ENCODE measurements at regions not wholly inside any gene's neighbourhood (a gene's known extent, or its start where the extent isn't known, plus 50 kb on each side); places are given as distances from the start of the nearest gene placed in this dataset.
A peak's percentile ranks its signal among the peaks of the same experiment; 100 is the strongest.
"Not testable (repeated sequence)": the region's sequence is repeated elsewhere in the genome, so short reads cannot be mapped to it uniquely, and the experiment has no call there.

DNA sequence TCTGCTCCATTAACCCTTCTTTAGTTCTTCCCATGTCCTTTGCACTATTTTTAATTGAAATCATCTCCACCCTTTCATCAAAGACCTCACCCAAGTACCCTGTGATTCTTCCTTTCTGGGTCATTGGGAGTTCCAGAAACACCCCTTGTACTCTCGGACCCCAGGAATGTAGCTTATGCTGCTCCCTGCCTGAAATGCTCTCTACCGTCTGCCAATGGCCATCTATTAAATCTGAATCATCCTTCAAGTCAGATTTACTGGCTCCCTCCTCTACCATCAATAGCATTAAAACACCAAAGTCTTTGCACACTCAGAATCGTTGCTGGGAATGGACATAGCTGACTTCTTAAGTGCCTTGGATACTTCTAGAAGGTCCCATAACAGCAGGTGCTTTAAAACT is 73.2 kb upstream of the GADD45A start:
- no peaks in the 10 kb centered on the region for H3K36me3 ChIP-seq
- no peak overlapping the region for H3K4me3 ChIP-seq
- no peak for DNase-seq (ENCODE audit: low spot score)
- no peaks in the 10 kb centered on the region for H3K27me3 ChIP-seq
- peaks cover 8% of the 10 kb centered on the region for H3K4me1 ChIP-seq
- peaks cover 11% of the 10 kb centered on the region for H3K27me3 Mint-ChIP-seq (ENCODE audit: insufficient read depth, low read depth)
- H3K9me3 ChIP-seq (ENCODE audit: low read depth), result no peaks in the 10 kb centered on the region
- H3K9me3 Mint-ChIP-seq, result peaks cover 2% of the 10 kb centered on the region
- no peaks in the 10 kb centered on the region for H3K79me2 ChIP-seq (ENCODE audit: low read depth)
- H3F3A ChIP-seq (ENCODE audit: low read depth), result no peaks in the 10 kb centered on the region
- H3K4me1 Mint-ChIP-seq, result peaks cover 10% of the 10 kb centered on the region
- no peak overlapping the region for H3K27ac ChIP-seq
- H3K4me3 Mint-ChIP-seq, result no peak overlapping the region
- H4K20me1 ChIP-seq (ENCODE audit: low read depth), result no peaks in the 10 kb centered on the region
- H3K36me3 Mint-ChIP-seq, result no peaks in the 10 kb centered on the region
- H3K27ac Mint-ChIP-seq, result no peak overlapping the region
- H3K9ac ChIP-seq, result no peak overlapping the region
- no peak for TF ChIP-seq CTCF (IDR thresholded peaks at IDR 0.05)
- no peak for TF ChIP-seq EZH2phosphoT487 (IDR thresholded peaks at IDR 0.05)
- no peak for TF ChIP-seq EZH2 (IDR thresholded peaks at IDR 0.05)
- H3K4me2 ChIP-seq, result no peak overlapping the region
- H2AFZ ChIP-seq (replicated peaks), result no peak overlapping the region

DNA sequence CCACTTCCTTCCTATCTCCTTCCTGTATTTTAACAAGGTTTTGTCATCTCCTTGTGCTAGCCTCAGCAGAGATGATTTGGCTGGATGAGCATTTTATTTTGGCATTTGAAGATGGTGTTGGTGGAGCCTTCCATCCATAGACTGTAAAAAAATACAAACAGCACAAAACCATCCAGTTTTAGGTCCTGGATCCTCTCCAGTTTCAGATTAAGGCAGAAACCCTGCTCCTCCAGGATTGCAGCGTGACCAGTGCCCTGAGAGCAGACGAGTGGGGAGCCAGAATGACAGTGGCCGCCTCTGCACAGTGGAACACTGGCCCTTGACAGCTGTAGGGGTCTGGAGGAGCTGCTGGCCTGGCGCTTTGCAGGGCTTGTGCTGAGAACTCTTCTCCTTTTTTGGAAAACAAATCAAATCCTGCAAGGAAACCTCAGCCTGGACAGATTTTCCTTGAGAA is 72.2 kb upstream of the GADD45A start:
- Histone ChIP-seq H3K27me3 (no peaks in the 10 kb centered on the region), H3K4me2 (no peak overlapping the region), H3K79me2 (ENCODE audit: low read depth) (no peaks in the 10 kb centered on the region), H3K9me3 (ENCODE audit: low read depth) (no peaks in the 10 kb centered on the region), H3K9ac (no peak overlapping the region), H2AFZ (replicated peaks) (peak overlapping the region; percentile 46), H3K27ac (no peak overlapping the region), H4K20me1 (ENCODE audit: low read depth) (no peaks in the 10 kb centered on the region), H3K4me3 (no peak overlapping the region), H3F3A (ENCODE audit: low read depth) (no peaks in the 10 kb centered on the region), H3K36me3 (no peaks in the 10 kb centered on the region), H3K4me1 (peaks cover 8% of the 10 kb centered on the region)
- H3K9me3 Mint-ChIP-seq, result peaks cover 2% of the 10 kb centered on the region
- no peak overlapping the region for H3K4me3 Mint-ChIP-seq
- no peaks in the 10 kb centered on the region for H3K36me3 Mint-ChIP-seq
- H3K27me3 Mint-ChIP-seq (ENCODE audit: insufficient read depth, low read depth), result peaks cover 11% of the 10 kb centered on the region
- H3K4me1 Mint-ChIP-seq, result peaks cover 10% of the 10 kb centered on the region
- TF ChIP-seq CTCF (IDR thresholded peaks at IDR 0.05) (no peak), EZH2 (IDR thresholded peaks at IDR 0.05) (no peak), EZH2phosphoT487 (IDR thresholded peaks at IDR 0.05) (no peak)
- no peak for DNase-seq (ENCODE audit: low spot score)
- peak overlapping the region; percentile 22 for H3K27ac Mint-ChIP-seq

- not testable (repeated sequence) for H3K27me3 ChIP-seq; H3K27ac Mint-ChIP-seq; H3K4me1 Mint-ChIP-seq; H3K79me2 ChIP-seq (ENCODE audit: low read depth); H3K4me1 ChIP-seq; DNase-seq (ENCODE audit: low spot score); H3K9ac ChIP-seq; H3F3A ChIP-seq (ENCODE audit: low read depth); H3K4me3 Mint-ChIP-seq; H2AFZ ChIP-seq (replicated peaks); H3K36me3 ChIP-seq; H4K20me1 ChIP-seq (ENCODE audit: low read depth); H3K9me3 ChIP-seq (ENCODE audit: low read depth); H3K4me2 ChIP-seq; H3K27ac ChIP-seq; H3K9me3 Mint-ChIP-seq; H3K36me3 Mint-ChIP-seq; H3K4me3 ChIP-seq
- H3K27me3 Mint-ChIP-seq (ENCODE audit: insufficient read depth, low read depth), result peaks cover 11% of the 10 kb centered on the region
These were observed 71.5 kb upstream of the GADD45A start for GRCh38 chr1:67613479-67613878.

DNA sequence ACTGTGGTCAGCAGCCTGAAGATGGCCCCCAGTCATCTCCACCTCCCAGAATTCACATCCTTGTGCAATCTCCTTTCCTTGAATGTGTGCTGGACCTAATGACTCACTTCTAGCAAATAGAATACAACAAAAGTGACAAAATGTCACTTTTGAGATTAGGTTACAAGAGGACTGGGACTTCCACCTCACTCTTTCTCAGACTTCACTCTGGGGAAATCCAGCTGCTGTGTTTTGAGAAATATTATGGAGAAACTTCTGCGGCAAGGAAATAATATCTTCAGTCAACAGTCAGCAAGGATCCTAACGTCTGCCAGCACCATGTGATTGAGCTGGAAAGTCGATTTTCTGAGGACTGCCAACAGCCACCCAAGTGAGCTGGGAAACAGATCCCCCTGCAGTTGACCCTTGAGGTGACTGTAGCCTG is 70.5 kb upstream of the GADD45A start:
- H2AFZ ChIP-seq (replicated peaks), result no peak overlapping the region
- no peaks in the 10 kb centered on the region for H3K27me3 ChIP-seq
- no peak overlapping the region for H3K4me3 ChIP-seq
- TF ChIP-seq EZH2 (IDR thresholded peaks at IDR 0.05), result no peak
- no peak for TF ChIP-seq EZH2phosphoT487 (IDR thresholded peaks at IDR 0.05)
- no peak for TF ChIP-seq CTCF (IDR thresholded peaks at IDR 0.05)
- peaks cover 7% of the 10 kb centered on the region for H3K27me3 Mint-ChIP-seq (ENCODE audit: insufficient read depth, low read depth)
- no peaks in the 10 kb centered on the region for H3K79me2 ChIP-seq (ENCODE audit: low read depth)
- no peak overlapping the region for H3K4me2 ChIP-seq
- H3K36me3 ChIP-seq, result no peaks in the 10 kb centered on the region
- no peaks in the 10 kb centered on the region for H3F3A ChIP-seq (ENCODE audit: low read depth)
- no peaks in the 10 kb centered on the region for H3K9me3 ChIP-seq (ENCODE audit: low read depth)
- H4K20me1 ChIP-seq (ENCODE audit: low read depth), result no peaks in the 10 kb centered on the region
- no peak overlapping the region for H3K4me3 Mint-ChIP-seq
- H3K4me1 Mint-ChIP-seq, result peaks cover 6% of the 10 kb centered on the region
- DNase-seq (ENCODE audit: low spot score), result no peak
- H3K9me3 Mint-ChIP-seq, result peaks cover 2% of the 10 kb centered on the region
- no peak overlapping the region for H3K27ac Mint-ChIP-seq
- H3K36me3 Mint-ChIP-seq, result no peaks in the 10 kb centered on the region
- H3K27ac ChIP-seq, result no peak overlapping the region
- no peak overlapping the region for H3K9ac ChIP-seq
- H3K4me1 ChIP-seq, result peaks cover 6% of the 10 kb centered on the region
